GM20431 (cell line): ENCODE measurements at regions not wholly inside any gene's neighbourhood (a gene's known extent, or its start where the extent isn't known, plus 50 kb on each side); places are given as distances from the start of the nearest gene placed in this dataset.

Experiments used
- in situ Hi-C: fragments of 300-500 bp; cut with MseI, MboI; formaldehyde crosslinking; loops from one replicate; pipeline ENCODE4 v1.15.0; 2020; ENCODE audit warnings: low sequenced_read_pairs; ENCODE audit not compliant: unreplicated experiment

DNA sequence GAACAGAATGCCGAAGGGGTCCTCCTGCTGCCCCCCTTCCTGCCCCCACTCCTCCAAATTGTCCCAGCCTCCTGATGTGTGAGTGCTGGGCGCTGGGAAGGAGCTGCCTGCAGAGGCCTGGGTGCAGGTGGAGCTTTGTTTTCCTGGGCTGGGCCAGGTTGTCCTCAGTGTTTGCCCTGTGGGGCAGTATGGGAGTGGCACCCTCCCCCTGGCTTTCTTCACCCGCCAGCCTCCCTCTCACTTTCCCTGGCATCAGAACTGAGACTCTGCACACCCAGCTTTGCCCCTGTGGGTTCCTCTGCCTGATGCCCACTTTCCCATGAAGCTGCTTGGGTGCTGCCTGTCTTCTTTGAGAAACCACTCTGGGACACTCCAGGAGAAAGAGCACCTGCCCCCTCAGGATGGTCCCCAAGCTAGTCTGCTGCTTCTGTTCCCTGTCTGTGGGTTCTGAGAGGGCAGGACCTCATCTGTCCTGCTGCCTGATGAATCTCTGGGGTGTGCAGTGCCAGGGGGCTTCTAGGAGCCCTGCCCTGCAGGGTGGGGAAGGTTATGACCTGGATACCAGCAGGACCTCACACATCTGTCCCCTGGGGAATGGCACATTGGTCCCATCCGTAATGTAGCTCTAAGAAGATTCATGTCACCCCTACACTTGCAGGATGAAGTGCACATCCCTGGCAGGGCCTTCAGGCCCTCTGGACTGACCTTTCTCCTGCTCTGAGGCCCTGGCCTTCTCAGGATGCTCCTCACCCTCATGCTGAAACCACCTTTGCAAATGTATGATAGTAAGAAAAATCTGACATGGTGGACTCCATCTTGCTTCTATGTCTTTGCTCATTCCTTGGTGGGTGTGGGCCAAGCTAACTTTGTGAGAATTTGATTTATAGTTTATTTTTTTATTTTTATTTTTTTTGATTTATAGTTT is 146.8 kb upstream of the HS6ST1 start:
- in situ Hi-C loops, result no loop called here

DNA sequence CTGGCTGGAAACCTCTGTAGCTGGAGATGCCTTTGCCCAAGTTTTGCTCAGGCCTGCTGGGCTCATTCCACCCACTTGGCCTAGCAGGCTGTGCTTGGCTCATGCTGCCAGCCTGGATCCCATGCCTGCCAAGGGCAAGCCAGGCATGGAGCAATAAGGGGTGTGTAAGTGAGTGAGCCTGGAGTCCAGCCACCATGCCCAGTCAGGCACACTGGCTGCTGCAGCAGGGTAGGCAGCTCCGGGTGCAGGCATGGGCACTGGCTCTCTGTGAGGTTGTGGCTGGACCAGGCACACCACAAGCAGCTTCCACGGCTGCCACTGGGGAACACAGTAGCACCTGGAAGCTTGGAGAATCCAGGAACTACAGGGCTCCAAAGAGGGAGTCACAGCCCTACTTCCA is 147.7 kb upstream of the HS6ST1 start:
- in situ Hi-C loops, result no loop called here

DNA sequence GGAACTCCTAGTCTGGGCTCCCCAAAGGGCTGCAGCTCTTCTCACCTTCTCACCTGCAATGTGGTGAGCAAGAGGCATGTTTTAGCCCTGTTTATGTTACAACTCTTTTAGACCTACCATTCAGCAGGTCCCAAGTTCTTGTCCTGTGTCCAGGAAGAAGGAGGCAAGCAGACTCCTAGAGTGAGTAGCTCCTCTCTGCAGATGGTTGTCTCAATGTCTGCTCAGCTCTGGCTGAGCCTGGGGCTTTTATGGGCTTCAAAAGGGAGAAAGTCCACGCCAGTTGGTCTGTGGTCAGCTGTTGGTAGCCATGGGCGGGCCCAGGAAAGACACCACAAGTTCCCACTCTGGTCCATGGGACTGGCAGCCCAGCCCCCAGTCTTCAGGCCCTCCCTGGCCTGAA is 148.1 kb upstream of the HS6ST1 start:
- in situ Hi-C loops, result no loop called here

DNA sequence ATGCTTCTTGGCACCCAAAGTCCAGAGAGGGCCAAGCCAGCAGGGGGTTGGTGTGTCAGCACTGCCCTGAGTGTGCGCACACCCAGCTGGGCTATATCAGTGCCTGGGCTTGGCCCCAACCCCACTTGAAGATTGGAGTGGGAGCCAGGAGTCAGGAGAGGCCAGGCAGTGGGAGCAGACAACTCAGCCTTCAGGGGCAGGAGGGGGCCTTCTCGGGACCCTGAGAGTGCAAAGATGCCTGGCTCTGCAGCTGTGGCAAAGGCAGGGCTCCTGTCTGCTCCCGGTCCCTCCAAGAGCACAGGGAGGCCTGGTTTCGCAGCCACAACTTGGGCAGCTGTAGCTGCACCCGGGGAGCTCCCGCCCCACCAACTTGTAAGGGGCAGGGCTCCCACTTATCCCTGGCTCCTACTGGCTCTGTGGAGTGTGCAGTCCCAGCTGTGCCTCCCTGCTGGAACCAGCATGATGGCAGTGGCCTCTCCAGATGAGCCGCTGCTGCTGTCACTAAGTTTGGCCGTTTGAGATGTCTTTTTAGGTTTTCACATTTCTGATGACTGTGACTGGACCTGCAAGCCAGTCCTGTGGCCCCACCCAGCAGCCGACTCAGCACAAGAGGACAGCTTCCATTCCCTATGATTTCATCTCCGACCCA is 148.8 kb upstream of the HS6ST1 start:
- in situ Hi-C loops, result no loop called here

DNA sequence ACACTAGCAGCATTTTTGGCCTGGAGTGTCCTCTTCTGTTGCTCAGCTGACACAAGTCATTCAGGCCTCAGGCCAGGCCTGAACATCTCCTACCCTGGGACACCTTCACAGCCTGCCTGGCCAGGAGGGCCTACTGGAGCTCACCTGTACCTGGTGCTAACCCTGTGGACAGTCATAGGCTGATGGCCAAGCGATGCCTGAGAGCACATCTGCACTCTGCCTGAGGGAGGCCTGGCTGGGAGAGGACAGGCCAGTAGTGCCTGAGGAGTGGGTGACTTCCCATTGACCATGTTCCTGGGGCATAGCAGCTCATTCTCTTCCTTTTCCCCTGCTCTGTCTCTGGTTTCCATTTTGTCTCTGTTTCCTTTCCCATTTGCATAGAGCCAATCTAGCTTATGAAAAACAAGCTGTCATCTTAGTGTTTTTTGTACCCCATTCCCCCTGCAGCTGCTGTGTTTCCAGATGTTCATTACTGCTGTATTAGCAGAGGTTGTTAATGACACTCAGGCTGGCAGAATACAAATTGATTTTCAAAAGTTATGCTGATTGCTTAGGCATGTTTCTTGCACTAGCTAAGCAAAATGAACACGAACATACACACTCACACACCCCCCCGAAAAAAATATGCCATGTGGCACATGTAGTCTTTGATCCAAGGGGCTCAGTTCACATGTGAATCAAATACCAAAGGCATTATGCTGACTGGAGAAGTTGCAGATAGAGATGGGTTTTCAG is 149.7 kb upstream of the HS6ST1 start:
- in situ Hi-C loops, result no loop called here

DNA sequence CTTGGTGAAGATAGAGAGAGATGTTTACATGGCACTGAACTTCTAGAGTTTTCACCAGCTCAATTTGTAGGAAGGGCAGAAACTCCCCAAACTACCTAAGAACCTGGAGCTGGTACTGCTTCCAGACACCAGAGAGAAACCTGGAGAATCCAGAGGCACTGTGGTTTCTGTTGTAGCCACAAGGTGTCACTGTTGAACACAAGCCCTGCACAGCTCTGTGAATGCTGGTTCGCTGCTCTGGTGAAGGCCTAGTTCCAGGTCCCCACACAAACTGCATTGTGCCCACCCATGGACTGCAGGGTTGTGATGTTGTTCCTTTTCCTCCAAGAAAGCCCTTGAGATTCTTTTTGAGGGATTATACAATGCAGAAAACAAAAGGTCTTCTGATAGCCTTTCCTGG is 150.5 kb upstream of the HS6ST1 start:
- in situ Hi-C loops, result no loop called here

DNA sequence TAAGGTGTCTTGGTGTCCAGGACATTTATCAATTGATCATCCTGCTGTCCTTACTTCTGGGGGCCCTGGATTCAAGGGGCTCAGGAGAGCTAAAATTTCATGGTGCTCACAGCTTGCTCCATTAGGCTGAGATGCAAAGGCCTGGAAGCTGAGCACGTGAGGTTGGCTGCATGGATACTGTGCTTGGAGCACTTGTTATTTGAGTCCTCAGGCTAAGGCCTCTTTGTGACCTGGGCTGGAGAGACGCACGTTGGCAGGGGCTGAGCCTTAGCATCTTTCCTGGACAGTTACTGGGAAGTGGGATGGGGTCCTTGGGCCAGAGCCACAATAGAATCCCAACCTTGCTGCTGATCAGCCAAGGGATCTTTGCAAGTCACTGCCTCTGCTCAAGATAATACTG is 151.2 kb upstream of the HS6ST1 start:
- in situ Hi-C loops, result no loop called here

DNA sequence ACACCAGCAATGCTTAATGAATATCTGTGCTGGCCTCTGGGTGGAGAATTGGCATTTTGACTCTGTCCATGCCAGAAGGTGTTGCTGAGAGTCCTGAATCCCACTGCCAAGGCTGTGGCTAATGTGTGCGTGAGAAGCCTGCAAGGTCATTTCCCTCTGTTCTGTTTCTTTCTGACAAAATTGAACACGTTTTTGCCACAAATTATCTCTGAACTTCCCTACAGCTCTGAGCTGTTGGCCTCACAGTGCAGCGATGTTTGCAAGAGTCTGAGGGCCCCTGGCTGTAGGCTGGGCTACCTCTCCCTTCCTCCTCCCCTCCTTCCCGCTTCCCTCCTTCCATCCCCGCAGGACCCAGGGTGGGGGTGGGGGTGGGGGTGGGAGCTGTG is 154.1 kb upstream of the HS6ST1 start:
- in situ Hi-C loops, result no loop called here

DNA sequence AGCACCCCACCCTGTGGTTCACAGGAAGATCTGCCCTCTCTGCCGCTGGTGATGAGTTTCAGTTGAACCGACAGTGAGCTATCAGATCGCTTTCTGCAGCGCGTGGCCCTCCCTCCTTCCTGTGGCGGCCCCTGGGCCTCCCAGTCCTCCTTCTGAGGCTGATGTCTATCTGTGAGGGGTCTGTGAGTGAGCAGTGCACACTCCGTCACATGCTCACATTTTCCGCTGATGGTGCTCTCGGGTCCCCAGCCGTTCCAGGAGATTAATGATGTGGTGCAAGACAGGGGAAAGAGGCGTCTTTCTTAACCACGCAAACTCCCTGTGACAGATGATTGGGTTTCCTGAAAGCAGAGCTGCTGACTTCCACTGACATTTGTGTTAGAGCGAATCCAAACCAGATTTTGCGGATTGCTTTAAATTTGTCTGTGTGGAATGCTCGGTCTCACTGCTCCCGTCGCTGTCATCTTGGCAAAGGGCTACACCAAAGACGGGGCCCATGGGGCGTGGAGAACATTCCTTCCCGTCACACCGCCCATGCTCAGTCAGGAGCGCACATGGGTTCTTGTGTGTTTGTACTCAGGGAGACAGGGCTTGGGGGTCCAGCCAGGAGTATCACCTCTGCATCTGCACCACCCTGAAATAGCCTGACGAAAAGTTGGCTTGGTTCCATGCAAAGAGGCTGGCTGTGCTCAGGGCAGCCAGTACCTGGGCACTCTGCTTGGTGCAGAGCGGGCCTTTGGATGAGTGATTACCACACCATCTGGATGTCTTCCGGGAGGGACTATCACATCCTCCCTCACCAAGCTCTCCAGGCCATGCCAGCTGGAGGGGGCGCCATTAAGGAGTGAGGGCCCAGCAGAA is 154.7 kb upstream of the HS6ST1 start:
- in situ Hi-C loops, result no loop called here

DNA sequence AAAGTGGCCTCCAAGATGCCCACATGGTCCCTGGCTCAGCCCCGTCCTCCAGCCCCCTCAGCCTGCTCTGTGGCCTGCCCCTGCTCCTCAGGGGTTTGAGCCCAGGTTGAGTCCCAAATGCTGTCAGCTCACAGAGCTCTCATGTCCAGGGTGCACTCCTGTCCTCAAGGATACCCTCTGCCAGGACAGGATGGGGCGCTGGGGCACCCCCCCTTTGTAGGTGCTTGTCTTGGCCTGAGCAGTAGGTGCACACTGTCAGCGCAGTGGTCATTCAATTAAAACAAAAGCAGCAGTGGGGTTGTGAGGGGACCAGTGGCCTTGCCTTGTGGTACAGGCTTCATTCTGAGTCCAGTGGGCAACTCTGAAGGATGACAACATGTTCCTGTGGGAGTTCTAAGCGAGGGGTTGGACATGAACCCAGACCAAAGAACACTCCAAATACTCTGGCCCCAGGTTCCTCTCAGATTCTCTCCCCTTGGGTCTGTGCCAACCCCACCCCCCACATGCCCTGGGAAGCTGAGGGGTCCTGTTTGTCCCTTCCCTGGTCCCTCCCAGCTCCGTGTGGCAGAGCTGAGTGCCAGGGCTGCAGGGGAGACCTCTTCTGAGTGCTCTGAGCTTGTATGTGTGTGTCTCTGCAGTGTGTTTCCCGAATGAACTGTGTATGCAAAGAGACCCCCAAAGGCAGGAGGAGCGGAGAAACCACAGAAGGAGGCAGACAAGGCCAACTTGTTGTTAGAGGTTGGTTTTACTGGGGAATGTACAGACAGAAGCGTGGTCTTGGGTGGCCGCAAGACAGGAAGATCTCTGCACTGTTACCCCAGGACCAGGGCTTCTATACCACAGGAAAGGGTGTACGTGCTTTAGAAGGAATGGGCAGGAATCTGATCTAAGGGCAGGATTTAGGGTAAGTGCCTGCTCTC is 155.6 kb upstream of the HS6ST1 start:
- in situ Hi-C loops, result no loop called here

DNA sequence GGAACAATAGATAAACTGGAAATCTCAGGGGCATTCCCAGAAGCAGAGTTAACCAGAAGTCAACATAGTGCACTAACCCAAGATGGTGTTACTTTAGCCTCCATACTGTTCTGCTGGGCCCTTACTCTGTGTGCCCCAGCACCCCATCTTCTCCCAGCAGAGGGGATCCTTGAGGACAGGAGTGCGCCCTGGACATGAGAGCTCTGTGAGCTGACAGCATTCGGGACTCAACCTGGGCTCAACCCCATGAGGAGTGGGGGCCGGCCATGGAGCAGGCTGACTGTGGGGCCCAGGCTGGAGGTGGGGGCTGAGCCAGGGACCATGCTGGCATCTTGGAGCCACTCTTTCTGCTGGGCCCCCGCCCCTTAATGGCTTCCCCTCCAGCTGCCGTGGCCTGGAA is 156.3 kb upstream of the HS6ST1 start:
- in situ Hi-C loops, result no loop called here

DNA sequence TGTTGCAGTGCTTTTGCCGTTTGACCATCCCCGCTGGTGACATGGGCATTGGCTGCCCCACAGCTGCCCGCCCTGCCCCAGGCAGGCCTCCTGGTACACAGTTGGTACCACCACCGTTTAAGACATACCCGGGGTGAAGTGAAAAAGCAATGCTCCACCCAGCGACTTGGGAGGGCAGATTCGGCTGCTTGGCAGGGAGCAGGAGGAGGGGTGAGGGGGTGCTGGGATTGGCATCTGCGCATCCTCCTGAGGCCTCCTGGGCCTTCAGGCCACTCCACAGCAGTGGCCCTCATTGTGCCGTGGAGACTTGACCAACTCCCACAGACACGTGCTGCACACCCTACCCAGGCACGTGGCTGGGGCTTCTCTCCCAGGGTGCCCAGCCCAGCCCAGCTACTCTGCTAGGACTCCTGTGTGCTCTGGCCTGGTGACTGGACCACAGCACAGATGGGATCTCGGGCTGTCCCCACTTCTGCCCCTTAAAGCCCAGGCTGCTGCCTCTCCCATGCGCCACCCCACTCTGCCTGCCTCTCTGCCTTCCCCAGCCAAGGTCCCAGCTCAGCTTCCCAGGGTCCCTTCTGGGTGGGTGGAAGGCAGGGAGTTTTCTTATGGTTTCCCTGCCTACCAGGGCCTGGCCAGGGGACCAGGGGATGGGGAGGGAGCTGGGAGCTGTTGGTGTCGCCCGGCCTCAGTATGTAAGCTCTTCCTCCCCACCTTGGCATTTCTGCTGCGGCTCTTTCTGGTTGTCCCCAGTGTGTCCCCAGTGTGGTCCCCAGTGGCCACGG is 157.0 kb upstream of the HS6ST1 start:
- in situ Hi-C loops, result no loop called here

DNA sequence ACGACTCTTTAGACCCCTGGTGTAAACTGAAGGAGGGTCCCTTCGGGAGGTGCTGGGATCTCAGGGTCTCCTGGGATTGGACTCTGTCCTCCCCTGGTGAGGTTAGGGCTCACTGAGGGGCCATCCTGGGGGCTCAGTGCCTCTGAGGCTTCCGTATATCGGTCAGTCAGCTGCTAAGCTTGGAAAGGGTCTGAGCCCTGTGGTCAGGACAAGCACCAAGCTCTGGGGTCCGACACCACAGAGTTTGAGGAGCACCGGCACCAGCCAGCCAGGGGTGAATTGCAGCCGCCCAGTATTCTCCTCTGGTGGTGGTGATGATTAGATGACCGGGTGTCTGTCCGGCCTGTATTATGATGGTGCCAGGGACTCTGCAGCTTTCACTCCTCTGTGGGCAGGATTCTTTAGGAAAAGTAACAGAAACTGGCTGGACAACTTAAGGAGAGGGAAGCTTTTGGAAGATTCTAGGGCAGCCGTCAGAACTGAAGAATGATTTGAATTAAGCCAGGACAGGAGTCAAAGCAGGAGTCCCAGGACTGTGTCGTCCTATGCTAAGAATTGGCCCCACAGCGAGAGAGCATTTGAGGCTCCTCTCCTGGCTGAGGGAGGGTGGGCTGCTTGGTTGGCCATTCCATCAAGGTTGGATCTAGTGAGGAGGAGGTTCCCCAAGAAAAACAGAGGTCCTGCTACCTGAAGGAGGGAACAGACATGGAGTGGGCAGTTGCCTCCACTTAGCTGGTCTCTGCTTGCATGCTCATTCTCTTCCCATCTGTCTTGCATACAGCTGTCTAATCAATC is 158.6 kb upstream of the HS6ST1 start:
- in situ Hi-C loops, result no loop called here

DNA sequence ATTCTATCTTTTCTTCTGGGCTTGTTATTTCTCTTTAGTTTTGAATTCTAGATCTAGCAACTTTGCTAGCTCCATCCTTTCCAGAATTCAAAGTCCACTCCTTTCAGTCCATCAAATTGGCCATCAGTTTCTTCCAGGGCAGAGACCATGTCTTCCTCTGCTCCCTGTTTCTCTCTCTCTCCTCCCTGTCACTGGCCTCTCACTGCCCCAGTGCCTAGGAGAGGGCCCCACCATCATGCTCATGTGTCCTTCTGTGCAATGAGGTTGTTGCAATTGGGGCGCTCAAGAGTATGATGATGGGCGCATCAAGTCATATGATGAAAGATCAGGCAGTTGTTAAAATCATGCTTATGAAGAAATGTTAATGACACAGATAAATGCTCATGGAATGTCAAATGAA is 159.2 kb upstream of the HS6ST1 start:
- in situ Hi-C loops, result no loop called here

DNA sequence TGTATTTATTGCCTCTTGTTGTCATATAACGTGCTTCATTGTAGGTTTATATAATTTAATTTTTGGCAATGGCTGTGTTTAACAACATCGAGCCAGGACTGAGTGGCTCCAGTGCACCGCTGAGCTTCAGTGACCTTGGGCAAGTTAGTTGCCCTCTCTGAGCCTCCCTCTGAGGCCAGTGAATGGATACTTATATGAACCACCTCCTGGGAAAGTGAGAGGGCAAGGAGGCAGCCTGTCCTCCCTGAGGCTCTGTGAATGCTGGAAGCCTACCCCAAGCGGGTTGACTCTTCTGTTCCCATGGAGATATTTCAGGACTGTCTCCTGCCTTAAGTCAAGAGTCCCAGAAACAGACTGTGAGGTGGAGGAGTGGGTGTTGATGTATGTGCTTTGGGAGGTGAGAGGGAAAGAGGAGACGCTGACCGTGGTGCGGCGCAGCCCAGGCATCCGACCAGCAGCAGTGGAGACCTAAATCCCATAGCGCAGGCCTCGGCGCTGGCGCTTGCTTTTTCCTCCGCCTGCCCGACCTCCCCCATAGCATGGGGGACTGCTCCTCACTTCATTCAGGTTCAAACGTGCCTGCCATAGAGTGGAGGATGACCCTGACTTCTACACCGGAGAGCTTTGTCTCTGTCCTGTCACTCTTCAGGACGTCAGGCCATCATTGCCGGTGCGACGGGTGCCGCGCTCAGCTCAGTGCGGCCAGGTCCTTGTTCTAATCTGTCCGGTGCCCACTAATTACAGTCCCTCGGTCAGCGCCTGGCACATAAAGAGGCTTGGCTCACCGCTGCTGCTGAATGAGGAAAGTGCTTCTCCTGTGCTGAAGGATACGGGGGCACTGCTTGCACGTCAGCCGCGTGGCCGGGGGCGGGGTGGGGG is 167.3 kb upstream of the HS6ST1 start:
- in situ Hi-C loops, result no loop called here

DNA sequence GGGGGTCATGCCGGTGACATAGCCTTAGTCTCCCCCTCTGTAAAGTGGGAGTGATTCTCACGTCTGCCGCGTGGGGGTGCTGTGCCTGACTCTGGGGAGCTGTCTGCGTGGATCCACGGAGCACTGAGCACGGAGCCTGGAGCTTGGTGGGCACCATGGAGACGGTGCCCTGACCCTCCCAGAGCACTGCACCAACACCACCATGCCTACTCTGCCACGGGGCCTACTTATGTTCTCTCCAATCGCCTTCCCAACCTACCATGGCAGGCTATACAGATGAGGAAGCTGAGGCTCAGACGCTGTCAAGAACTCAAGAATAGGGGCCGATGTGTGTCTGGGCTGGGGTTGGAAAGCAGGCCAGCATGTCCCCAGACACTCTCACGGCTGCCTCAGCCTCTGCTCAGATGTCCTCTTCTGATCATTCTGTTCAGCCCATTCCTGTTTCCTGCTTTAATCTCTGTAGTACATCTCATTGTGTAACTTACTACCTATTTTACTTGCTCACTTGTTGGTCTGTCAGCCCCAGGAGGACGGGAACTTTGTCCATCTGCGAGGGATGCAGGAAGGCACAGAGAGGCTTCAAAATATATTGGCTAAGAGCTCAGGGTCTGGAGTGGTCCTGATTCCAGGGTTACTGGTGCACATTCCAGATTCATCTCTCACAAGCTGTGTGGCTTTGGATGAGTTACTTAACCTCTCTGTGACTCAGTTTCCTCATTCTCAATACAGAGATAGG is 168.1 kb upstream of the HS6ST1 start:
- in situ Hi-C loops, result no loop called here
